Uterus (tissue), 3 donors: ENCODE measurements at regions not wholly inside any gene's neighbourhood (a gene's known extent, or its start where the extent isn't known, plus 50 kb on each side); places are given as distances from the start of the nearest gene placed in this dataset.

Experiments used
- DNase-seq, 2 donors: peaks; one replicate each; pipeline ENCODE4 v3.0.0-alpha.2; 2019 to 2020
- H3K27ac ChIP-seq, 2 donors: fragments of 200-600 bp; sonication (generic); 1 replicate in 1 of 2; 2 replicates in 1 of 2; pipeline ENCODE4 v1.5.1; 2016 to 2018
- H3K27me3 ChIP-seq, 2 donors: fragments of 200-600 bp; sonication (generic); one replicate each; pipeline ENCODE4 v1.5.1; 2018 to 2019; ENCODE audit warnings: control low read depth in 1 of 2
- H3K36me3 ChIP-seq, 2 donors: fragments of 200-600 bp; sonication (generic); one replicate each; pipeline ENCODE4 v1.5.1; 2019; ENCODE audit warnings: control low read depth in 1 of 2
- H3K4me1 ChIP-seq, 2 donors: fragments of 200-600 bp; sonication (generic); one replicate each; pipeline ENCODE4 v1.5.1; 2018 to 2019; ENCODE audit warnings: control low read depth in 1 of 2
- H3K4me3 ChIP-seq, 2 donors: fragments of 200-600 bp; sonication (generic); 1 replicate in 1 of 2; 2 replicates in 1 of 2; pipeline ENCODE4 v1.5.1; 2018 to 2019; ENCODE audit warnings: mild to moderate bottlenecking in 1 of 2
- H3K9me3 ChIP-seq, 2 donors: fragments of 200-600 bp; sonication (generic); one replicate each; pipeline ENCODE4 v1.5.1; 2019; ENCODE audit warnings: control low read depth in 1 of 2
- CTCF ChIP-seq, 4 experiments: fragments of 200-600 bp in 2 of 4; fragments of 450-650 bp in 2 of 4; sonication (generic) in 2 of 4; IDR thresholded peaks; one replicate each; pipeline ENCODE4 v1.5.1; 2016 to 2019; ENCODE audit warnings: antibody characterized with exemption in 4 of 4, mild to moderate bottlenecking in 2 of 4, moderate library complexity in 1 of 4
- POLR2A ChIP-seq, 2 donors: fragments of 450-650 bp; IDR thresholded peaks; one replicate each; pipeline ENCODE4 v1.6.1; 2016; ENCODE audit warnings: antibody characterized with exemption in 2 of 2, mild to moderate bottlenecking in 1 of 2, moderate library complexity in 1 of 2
- intact Hi-C: fragments of 100-400 bp; cut with DNase I; formaldehyde crosslinking; loops from one replicate; pipeline ENCODE4 v1.15.1; 2023; ENCODE audit warnings: low total_unique reads
- donor health status: DM: yes; HTN: yes; CAD: no.

GRCh38 chr6:63471654-63472053 lies 100.6 kb upstream of the LOC128125822 start:
- DNase-seq = no peak
- H3K4me3 ChIP-seq = no peak overlapping the region
- H3K9me3 ChIP-seq = no peaks in the 10 kb centered on the region
- H3K27ac ChIP-seq = no peak overlapping the region
- H3K36me3 ChIP-seq = no peaks in the 10 kb centered on the region
- H3K4me1 ChIP-seq = no peaks in the 10 kb centered on the region
- H3K27me3 ChIP-seq = no peaks in the 10 kb centered on the region
- intact Hi-C loops = no loop called here
- TF ChIP-seq POLR2A (IDR thresholded peaks at IDR 0.05) (no peak), CTCF (IDR thresholded peaks at IDR 0.05) (no peak)

GRCh38 chr6:63475707-63476106 lies 96.6 kb upstream of the LOC128125822 start:
- TF ChIP-seq CTCF (IDR thresholded peaks at IDR 0.05) (no peak), POLR2A (IDR thresholded peaks at IDR 0.05) (no peak)
- H3K4me3 ChIP-seq = no peak overlapping the region
- no peak for DNase-seq
- H3K27ac ChIP-seq = peak overlapping the region in 1 of 2 donors; percentile 14
- no peaks in the 10 kb centered on the region for H3K4me1 ChIP-seq
- intact Hi-C loops = no loop called here
- H3K27me3 ChIP-seq = no peaks in the 10 kb centered on the region
- no peaks in the 10 kb centered on the region for H3K9me3 ChIP-seq
- H3K36me3 ChIP-seq = no peaks in the 10 kb centered on the region

GRCh38 chr6:63476302-63476701 lies 96.0 kb upstream of the LOC128125822 start:
- intact Hi-C loops = no loop called here

DNA sequence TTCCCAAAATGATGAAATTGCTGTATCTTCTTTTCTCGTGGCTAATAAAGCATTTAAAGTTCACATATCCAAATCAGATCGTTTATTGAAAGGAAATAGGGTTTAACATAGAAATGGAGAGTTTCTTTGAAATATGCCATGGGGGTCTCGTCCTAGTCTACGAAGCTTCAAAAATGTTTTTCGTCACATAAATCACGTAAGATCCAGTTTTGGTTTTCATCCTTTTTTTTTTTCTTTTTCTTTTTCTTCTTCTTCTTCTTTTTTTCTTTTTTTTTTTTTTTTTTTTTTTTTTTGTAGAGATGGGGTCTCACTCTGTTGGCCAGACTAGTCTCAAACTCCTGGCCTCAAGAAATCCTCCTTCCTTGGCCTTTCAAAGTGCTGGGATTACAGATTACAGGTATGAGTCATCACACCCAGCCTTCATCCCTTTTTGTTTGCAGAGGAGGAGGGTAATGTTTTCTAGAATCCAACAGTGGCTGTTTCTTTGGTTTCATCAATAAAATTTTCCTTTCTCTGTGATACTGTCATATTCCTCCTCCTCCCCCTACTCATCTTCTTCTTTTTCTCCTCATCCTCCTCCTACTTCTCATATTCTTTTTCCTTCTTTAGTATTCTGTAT lies 94.7 kb upstream of the LOC128125822 start:
- no peak for TF ChIP-seq POLR2A (IDR thresholded peaks at IDR 0.05)
- TF ChIP-seq CTCF (IDR thresholded peaks at IDR 0.05) = no peak

More at GRCh38 chr6:63476302-63476701, 96.0 kb upstream of the LOC128125822 start:
- H3K9me3 ChIP-seq = no peaks in the 10 kb centered on the region
- no peaks in the 10 kb centered on the region for H3K27me3 ChIP-seq
- no peaks in the 10 kb centered on the region for H3K36me3 ChIP-seq
- TF ChIP-seq POLR2A (IDR thresholded peaks at IDR 0.05) = no peak
- no peak for TF ChIP-seq CTCF (IDR thresholded peaks at IDR 0.05)
- peak overlapping the region in 1 of 2 donors; percentile 14 for H3K27ac ChIP-seq
- no peak for DNase-seq
- H3K4me3 ChIP-seq = no peak overlapping the region
- H3K4me1 ChIP-seq = no peaks in the 10 kb centered on the region

GRCh38 chr6:63478734-63479133 lies 93.5 kb upstream of the LOC128125822 start:
- no peak overlapping the region for H3K27ac ChIP-seq
- H3K4me3 ChIP-seq = no peak overlapping the region
- no peaks in the 10 kb centered on the region for H3K9me3 ChIP-seq
- TF ChIP-seq CTCF (IDR thresholded peaks at IDR 0.05) (no peak), POLR2A (IDR thresholded peaks at IDR 0.05) (no peak)
- H3K4me1 ChIP-seq = no peaks in the 10 kb centered on the region
- DNase-seq = no peak
- H3K36me3 ChIP-seq = no peaks in the 10 kb centered on the region
- no peaks in the 10 kb centered on the region for H3K27me3 ChIP-seq
- intact Hi-C loops = no loop called here

More for the DNA sequence above, 94.7 kb upstream of the LOC128125822 start:
- Histone ChIP-seq H3K27ac (no peak overlapping the region), H3K9me3 (no peaks in the 10 kb centered on the region), H3K4me1 (no peaks in the 10 kb centered on the region), H3K36me3 (no peaks in the 10 kb centered on the region), H3K27me3 (no peaks in the 10 kb centered on the region), H3K4me3 (no peak overlapping the region)
- no peak for DNase-seq
- intact Hi-C loops = no loop called here
